NCI-H446 treated with DMSO at 0.1 percent for 48 hours (cell line): ENCODE measurements at regions not wholly inside any gene's neighbourhood (a gene's known extent, or its start where the extent isn't known, plus 50 kb on each side); places are given as distances from the start of the nearest gene placed in this dataset.
A peak's percentile ranks its signal among the peaks of the same experiment; 100 is the strongest.

Experiments
- DNase-seq: peaks from one replicate; lab custom pipeline; 2025; lab: John Stamatoyannopoulos, UW

DNA sequence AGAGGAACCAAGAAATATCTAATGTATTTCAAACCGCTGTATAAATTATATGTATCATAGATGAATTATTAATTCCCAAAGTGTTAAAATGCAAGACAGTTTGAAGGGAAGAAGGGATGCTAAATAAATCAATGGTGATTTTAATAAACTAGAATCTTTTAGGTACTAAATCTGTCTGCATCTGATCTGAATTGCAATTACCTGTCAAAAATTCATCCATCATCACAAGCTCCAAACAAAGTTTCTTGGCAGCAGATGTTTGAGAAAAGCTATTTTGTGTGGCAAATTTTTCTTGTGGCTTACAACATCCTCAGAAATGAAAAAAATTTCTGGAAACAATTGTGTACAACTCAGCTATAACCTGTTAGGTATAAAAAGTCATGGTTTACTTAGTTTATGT lies 816.0 kb upstream of the NDST4 start:
- DNase-seq: peak; percentile 20

DNA sequence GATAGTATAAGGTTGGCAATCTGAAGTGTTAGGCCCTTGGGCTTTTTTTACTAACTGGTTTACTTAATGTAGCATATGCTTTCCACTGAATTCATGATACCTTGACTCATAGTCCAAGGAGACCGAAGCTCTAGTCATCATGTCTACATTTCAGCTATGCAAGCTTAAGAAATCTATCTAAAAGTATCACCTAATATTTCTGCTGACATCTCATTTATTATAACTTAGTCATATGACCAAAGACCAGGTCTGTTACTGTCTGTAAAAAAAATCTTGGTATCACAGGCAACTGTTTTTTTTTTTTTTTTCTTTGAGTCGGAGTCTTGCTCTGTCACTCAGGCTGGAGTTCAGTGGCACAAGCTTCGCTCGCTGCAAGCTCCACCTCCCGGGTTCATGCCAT lies 814.0 kb upstream of the NDST4 start:
- no peak for DNase-seq

DNA sequence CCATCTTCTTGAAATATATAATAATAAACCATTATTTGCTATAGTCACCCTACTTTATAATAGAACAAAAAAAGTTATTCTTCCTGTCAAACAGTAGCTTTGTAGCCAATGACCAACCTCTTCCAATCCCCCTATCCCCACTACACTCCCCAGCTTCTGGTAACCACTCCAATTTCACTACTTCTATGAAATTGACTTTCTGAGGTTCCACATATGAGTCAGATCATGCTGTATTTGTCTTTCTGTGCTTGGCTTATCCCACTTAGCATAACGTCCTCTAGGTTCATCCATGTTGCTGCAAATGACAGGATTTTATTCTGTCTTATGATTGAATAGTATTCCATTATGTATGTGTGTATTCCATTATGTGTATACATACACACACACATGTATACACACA lies 809.7 kb upstream of the NDST4 start:
- DNase-seq: no peak

DNA sequence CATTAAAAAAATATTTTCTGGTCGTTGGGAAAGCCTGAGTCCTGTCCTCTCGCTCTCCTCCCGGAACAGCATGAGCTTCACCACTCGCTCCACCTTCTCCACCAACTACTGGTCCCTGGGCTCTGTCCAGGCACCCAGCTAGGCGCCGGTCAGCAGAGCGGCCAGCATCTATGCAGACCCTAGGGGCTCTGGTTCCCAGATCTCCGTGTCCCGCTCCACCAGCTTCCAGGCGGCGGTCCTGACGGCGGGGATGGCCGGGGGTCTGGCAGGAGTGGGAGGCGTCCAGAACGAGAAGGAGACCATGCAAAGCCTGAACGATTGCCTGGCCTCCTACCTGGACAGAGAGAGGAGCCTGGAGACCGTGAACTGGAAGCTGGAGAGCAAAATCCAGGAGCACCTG lies 807.2 kb upstream of the NDST4 start:
- DNase-seq: no peak

DNA sequence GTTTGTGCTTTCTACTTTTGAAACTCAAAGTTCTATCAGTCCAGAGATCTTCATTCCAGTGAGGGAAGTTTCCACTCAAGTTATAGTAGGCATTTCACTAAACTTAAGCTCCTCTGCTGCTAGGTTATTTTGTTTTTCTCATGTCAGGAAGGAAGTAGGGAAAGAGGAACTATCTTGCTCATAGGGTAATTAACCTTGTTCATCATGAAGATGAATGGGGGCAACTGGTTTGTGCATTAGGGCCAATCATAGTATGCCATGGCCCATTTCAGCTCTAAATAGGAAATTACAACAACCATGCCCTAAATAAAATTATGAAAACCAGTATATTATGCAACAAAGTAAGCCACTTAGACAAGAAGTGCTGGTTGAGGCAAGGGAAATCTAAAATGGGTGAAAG lies 804.7 kb upstream of the NDST4 start:
- DNase-seq: no peak

DNA sequence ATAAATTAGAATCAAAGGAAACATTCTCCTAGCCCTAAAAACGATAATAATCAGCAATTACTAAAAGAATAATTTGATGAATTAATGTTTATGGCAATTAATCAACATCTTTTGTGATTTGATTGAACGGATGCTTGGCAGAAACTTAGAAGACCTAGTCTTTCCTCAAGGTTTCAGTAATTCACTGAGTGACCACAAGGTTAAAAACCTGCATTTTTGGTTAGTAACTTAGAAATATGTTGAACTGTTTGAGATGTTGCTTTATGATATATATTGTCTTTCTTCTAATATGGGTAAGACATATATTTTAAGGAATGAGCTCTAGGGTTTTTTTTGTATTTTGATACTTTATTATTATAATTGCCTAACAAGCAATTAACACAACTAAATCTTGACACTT lies 793.0 kb upstream of the NDST4 start:
- no peak for DNase-seq

DNA sequence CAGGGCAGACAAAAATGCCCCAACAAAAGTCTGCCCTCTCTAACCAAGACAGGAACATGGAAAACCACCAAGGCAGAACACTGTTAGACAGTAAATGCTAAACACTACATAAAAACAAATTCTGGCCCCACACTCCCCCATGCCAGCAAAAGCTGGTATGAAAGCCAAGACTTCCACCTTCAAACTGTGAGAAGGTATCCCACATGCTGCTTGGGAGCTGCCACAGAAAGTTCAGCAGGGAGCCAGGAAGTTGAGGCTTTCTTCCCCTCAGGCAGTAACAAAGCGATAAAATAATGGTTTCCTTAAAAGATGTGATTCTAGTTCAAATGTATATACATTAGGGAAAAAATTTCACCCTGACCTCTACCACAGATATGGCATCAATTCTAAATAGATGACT lies 770.4 kb upstream of the NDST4 start:
- DNase-seq: no peak

DNA sequence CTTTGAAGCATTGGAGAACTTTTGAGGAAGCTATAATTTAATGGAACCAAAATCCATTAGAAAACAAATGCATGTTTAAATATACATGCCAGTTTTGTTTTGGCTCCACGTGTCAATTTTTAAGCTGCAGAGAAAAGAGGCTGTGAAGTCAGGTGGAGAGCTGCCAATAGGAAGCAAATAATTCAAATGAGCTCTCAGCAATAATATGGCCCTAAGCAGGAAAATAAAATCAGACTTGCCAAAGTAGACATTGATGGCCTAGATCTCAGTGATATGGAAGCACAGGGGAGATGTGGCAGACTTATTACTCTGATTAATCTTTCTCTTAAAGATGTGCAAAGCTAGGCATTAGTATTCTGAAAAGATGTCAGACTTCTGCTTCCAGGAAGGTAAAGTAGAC lies 769.8 kb upstream of the NDST4 start:
- peak; percentile 13 for DNase-seq

DNA sequence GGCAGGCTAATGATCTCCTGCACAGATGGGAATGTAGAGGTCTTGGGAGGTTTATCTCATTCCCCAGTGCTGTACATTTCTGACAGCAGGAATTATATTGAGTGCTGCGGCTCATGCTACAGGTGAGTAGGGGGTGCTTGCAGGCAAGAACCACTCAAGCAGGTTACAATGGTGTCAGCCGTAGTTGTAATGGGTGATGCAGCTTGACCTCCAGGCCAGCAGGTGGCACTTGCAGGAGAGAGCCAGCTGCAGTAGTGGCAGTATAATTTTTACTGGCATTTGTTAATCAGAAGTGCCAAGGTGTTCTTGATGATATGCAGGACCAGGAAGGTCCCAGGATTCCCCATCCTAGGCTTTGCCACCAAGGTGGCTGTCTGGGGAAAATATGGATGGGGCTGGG lies 759.6 kb upstream of the NDST4 start:
- DNase-seq: no peak

DNA sequence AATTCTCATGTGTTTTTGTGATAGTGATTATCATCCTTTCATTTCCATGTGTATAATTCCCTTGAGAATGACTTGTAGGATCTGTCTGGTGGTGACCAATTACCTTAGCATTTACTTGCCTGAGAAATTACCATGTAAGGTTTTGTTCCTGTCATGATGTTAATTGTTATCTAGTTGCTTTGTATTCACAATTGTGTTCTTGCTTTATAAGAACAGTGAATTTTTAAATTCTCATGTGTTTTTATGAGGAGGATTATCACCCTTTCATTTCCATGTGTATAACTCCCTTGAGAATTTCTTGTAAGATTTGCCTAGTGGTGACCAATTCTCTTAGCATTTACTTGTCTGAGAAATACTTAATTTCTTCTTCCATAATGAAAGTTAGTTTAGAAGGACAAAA lies 758.2 kb upstream of the NDST4 start:
- DNase-seq: no peak

DNA sequence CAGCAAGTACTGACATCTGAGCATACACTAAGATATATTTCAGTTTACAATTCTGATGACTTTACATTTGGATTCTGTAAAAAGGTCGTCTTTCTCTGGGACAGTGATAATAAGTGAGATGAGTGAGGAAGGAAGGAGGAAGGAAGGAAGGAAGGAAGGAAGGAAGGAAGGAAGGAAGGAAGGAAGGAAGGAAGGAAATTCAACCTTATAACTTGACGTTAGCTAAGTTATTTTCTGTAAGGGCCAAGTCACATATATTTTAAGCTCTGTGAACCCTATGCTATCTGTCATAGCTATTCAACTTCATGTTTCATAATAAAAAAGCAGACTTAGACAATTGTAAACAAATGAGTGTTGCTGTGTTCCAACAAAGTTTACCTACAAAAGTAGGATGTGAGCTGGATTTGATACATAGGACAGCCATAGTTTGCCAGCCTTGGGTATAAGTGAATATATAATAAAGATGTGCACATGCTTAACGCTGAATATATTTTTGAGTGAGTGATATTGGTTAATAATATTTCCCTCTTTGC lies 753.0 kb upstream of the NDST4 start:
- no peak for DNase-seq

DNA sequence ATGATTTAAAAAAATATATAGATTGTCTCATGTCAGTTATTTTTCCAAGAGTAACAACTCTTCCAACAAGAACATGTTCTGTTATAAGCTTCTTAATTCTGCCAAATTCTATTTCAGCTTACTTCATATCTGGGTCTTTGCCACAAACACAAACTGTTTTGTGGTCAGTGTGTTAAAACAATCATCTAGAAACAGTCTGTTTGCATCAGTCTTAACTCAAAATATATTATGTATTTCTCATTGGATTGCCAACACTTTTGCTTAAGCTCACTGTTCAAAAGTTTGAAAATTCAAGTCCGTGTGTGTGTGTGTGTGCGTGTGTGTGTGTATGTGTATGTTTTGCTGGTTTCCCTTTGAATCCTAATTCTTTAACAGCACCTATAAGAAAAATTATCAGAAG lies 752.3 kb upstream of the NDST4 start:
- no peak for DNase-seq

DNA sequence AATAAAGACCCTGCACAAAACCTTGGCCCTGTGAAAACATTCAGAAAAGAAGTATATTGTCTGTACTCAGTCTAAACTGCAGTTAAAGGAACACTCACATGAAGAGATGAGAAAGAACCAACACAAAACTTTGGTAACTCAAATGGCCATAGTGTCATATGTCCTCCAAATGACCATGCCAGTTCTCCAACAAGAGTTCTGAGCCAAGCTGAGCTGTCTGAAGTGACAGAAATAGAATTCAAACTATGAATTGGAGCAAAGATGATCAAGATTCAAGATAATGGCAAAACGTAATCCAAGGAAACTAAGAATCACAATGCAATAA lies 739.3 kb upstream of the NDST4 start:
- no peak for DNase-seq

DNA sequence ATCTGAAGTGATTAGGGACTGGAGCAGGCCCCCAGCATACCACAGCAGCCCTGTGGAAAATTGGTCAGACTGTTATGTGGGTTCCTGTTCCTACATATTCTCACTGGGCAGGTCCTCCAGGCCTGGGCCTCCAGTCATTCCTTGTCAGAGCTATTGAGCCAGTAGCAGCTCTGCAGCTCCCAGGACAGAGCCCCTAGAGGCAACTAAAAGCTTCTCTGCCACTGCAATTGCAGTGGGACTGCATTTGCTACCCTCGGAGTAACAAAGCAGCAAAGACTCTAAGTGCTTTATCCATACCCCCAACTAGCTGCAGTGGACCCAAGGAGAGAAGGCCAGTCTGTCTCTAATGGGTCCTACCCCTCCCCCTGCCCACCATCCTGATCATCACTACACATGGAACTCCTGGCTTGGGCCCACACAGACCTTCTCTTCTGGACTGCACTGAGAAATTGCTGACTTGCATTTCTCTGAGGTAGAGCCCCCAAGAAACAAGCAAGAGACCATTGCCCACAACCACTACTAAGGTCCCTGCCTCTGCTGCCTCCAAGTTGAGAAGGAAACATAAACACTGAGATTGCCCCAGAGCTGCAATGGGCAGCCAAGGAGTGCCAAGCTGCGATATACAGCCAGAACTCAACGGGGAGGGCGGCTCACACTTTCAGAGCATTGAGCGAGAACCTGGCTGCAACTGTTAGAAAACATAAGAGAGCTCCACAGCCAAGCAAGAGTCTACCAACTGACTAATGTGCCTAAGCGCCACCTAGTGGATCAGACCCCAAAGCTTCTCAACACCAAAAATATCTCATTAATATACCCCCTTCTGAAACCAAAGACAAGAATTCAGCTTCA lies 738.7 kb upstream of the NDST4 start:
- DNase-seq: peak; percentile 46

DNA sequence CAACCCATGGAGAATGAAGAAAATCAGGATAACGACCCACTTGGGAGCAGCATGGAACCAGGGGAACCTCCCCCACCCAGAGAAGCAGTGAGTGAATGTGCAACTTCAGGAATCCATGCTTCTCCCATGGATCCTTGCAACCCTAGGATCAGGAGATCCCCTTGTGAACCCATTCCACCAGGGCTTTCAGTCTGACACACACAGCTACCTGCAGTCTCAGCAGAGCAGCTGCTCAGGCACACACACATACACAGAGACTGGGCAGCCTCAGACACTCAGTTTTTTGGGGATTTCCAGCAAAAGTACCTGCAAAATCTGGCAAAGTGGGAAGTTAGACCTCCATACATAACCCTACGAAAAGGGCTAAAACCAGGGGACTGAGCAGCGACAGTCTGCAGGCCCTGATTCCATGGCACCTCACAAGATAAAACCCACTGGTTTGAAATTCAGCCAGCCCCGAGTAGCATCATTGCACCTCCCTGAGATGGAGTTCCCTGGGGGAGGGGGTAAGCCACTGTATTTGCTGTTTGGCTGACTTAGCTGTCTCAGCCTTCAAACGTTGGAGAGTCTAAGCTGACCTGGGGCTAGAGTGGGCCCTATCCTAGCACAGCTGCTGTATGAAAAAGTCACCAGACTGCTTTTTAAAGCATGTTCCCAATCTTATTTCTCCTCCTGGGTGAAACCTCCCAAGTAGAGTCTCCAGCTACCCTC lies 737.5 kb upstream of the NDST4 start:
- DNase-seq: no peak

DNA sequence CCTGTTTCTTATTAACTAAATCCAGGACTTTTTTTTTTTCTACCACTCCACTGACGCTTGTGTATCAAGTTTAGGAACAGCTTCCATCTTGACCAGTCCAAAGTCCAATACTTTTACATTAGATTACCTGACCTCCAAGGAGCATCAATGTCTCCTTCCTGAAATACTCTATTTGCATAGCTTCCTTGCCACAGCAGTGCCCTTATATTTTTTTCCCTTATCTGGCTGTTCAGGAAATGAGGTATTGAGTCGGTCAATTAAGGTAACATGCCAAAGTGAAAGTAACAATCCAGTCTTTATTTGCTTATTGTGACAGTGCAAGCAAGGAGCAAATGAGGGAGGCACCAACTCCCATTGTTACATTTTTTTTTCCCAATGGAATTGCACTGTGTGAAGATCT lies 730.8 kb upstream of the NDST4 start:
- DNase-seq: no peak

DNA sequence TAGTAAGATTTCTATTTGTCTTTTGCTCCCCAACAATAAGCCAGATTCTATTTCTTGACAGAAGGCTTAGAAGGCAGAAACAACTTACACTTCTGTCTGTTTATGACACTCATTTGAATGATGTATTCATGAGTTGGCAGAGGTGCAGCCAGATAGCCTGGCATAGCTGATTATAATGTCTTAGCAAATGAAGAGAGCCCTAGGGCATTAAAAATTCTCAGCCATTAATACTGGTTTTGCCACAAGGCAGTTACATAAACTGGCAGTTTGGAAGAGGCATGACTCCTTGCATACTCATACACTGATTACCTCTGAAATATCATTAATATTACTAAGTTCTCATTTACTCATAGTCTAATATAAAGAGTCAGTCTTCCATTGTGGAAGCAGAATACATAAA lies 728.5 kb upstream of the NDST4 start:
- peak; percentile 13 for DNase-seq

DNA sequence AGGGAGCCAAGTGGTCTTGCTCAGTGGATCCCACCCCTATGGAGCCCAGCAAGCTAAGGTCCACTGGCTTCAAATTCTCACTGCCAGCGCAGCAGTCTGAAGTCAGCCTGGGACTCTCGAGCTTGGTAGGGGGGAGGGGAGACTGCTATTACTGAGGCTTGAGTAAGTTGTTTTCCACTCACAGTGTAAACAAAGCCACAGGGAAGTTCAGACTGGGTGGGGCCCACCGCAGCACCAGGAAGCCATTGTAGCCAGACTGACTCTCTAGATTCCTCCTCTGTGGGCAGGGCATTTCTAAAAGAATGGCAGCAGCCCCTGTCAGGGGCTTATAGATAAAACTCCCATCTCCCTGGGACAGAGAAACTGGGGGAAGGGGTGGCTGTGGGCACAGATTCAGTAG lies 721.0 kb upstream of the NDST4 start:
- DNase-seq: no peak

DNA sequence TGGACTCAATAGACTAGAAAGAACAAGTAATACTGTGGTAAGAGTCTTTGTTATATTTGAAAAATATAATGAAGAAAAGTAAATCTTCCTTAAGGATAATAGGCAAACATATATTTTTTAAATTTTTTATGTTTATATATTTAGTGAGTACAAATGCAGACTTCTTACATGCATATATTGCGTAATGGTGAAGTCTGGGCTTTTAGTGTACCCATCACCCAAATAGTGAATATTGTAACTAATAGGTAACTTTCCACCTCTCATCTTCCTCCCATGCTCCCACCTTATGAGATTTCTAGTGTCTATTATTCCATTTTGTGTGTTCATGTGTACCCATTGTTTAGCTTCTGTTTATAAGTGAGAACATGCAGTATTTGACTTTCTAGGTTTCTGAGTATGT lies 711.2 kb upstream of the NDST4 start:
- DNase-seq: no peak

DNA sequence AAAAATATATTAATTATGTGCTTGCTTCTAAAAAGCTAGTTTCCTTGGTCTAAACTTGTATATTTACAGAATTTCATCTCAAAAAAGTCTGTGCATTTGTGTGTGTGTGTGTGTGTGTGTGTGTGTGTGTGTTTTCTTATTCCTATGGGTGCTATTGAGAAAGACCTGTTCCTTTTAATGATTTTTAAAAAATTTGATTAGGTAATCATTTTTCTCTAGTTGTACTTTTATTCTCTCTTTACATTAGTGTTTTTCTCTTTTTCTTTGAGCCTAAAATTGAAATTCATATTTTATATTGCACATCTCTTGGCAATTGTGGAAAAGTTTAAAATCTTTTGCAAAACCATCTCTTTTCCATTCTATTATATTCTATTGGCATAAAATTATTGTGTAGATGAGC lies 690.4 kb upstream of the NDST4 start:
- no peak for DNase-seq

DNA sequence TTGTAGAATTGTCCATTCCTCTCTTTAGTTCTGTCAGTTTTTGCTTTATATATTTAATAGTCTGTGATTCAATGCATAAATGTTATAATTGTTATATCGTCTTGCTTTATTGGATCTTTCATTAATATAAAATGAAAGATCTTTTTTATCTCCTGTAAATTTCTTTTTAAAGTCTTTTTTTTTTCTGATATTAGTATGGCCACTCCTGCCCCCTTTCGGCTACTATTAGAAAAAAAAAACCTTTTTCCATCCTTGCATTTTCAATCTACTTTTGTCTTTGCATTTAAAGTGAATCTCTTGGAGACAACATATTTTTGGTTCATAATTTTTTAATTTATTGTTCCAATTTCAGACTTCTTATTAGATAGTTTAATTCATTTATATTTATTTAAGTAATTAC lies 677.4 kb upstream of the NDST4 start:
- DNase-seq: no peak

DNA sequence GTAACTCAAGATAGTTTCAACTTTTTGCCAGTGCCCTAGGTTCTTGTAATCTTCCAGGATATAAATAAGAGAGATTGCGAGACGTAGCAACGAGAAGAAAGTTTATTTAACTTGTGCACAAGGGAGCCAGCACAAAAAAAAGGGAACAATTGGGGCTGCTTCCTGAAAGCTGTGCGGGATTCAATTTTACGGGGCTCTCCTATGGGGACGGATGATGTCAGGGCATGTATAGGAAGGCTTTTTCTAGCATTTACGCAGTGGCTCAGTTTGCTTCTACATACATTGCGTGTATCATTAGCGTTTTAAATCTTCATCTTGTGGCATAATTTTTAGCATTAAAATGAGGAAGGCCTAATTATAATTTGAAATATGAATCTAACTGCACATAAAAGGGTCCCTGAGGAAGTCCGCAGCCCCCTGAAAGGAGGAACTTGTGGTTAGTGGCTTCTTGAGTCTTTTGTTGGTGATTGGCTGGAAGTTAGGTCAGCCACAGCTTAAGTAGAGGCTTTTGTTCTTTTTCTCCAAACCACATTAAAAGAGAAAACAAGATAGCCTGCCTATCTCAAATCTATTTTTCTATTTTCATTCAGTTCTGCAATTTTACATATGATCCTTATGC lies 668.2 kb upstream of the NDST4 start:
- DNase-seq: no peak

DNA sequence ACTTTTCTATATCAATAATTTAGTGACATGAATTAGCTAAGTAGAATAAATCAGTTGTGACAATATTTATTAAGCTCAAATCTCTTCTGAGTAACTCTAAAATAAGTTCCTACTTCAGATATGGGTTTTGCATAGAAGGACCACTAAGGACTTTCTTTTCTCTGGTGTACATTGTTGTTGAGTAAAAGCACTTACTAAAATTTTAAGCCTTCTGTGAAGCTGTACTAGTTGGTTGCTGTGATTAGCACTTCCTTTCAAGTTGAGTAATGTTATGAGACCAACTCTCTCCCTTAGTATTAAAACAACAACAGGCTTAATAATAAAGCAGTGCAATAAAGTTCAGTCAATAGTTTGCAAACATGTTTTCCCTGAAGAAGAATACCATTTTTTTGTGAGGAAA lies 667.4 kb upstream of the NDST4 start:
- no peak for DNase-seq
